ENCODE measurements at regions not wholly inside any gene's neighbourhood (a gene's known extent, or its start where the extent isn't known, plus 50 kb on each side); places are given as distances from the start of the nearest gene placed in this dataset.

- intact Hi-C loops (cut with micrococcal nuclease) = no loop called here
- Histone ChIP-seq H3K9me3 (replicated peaks) (no peaks in the 10 kb centered on the region), H3K4me3 (no peak overlapping the region), H3K4me1 (peaks cover 33% of the 10 kb centered on the region), H3K27me3 (ENCODE audit: low read depth) (no peaks in the 10 kb centered on the region), H3K36me3 (no peaks in the 10 kb centered on the region), H3K27ac (replicated peaks) (peak overlapping the region; percentile 52)
- no peak for TF ChIP-seq CTCF (IDR thresholded peaks at IDR 0.05; ENCODE audit: borderline replicate concordance)
- DNase-seq = no peak
Observed at GRCh38 chr5:158618256-158618655, 481.5 kb downstream of the EBF1 start.

- H3K27me3 ChIP-seq (ENCODE audit: low read depth) = no peaks in the 10 kb centered on the region
- H3K4me1 ChIP-seq = peaks cover 33% of the 10 kb centered on the region
- intact Hi-C loops (cut with micrococcal nuclease) = no loop called here
- H3K4me3 ChIP-seq = no peak overlapping the region
- no peak for DNase-seq
- no peaks in the 10 kb centered on the region for H3K36me3 ChIP-seq
- H3K27ac ChIP-seq (replicated peaks) = no peak overlapping the region
- TF ChIP-seq CTCF (IDR thresholded peaks at IDR 0.05; ENCODE audit: borderline replicate concordance) = no peak
- no peaks in the 10 kb centered on the region for H3K9me3 ChIP-seq (replicated peaks)
Observed at GRCh38 chr5:158616707-158617106, 483.0 kb downstream of the EBF1 start.

- Histone ChIP-seq H3K27ac (replicated peaks) (no peak overlapping the region), H3K36me3 (no peaks in the 10 kb centered on the region), H3K27me3 (ENCODE audit: low read depth) (no peaks in the 10 kb centered on the region), H3K4me3 (no peak overlapping the region), H3K4me1 (peaks cover 28% of the 10 kb centered on the region), H3K9me3 (replicated peaks) (no peaks in the 10 kb centered on the region)
- no peak for DNase-seq
- no peak for TF ChIP-seq CTCF (IDR thresholded peaks at IDR 0.05; ENCODE audit: borderline replicate concordance)
- intact Hi-C loops (cut with micrococcal nuclease) = no loop called here
Observed at GRCh38 chr5:158614951-158615350, 484.8 kb downstream of the EBF1 start.

GRCh38 chr5:158611581-158611980 is 488.1 kb downstream of the EBF1 start:
- Histone ChIP-seq H3K36me3 (no peaks in the 10 kb centered on the region), H3K4me1 (no peaks in the 10 kb centered on the region), H3K4me3 (no peak overlapping the region), H3K9me3 (replicated peaks) (no peaks in the 10 kb centered on the region), H3K27me3 (ENCODE audit: low read depth) (no peaks in the 10 kb centered on the region), H3K27ac (replicated peaks) (no peak overlapping the region)
- no peak for TF ChIP-seq CTCF (IDR thresholded peaks at IDR 0.05; ENCODE audit: borderline replicate concordance)
- intact Hi-C loops (cut with micrococcal nuclease) = no loop called here
- no peak for DNase-seq

GRCh38 chr5:158610051-158610415 is 489.7 kb downstream of the EBF1 start:
- H3K9me3 ChIP-seq (replicated peaks) = no peaks in the 10 kb centered on the region
- TF ChIP-seq CTCF (IDR thresholded peaks at IDR 0.05; ENCODE audit: borderline replicate concordance) = no peak
- H3K27ac ChIP-seq (replicated peaks) = no peak overlapping the region
- H3K4me3 ChIP-seq = no peak overlapping the region
- H3K36me3 ChIP-seq = no peaks in the 10 kb centered on the region
- no peaks in the 10 kb centered on the region for H3K27me3 ChIP-seq (ENCODE audit: low read depth)
- DNase-seq = no peak
- H3K4me1 ChIP-seq = no peaks in the 10 kb centered on the region
- intact Hi-C loops (cut with micrococcal nuclease) = no loop called here

Measured in left ventricle myocardium inferior (tissue), 1 donor.